DOHH2 (cell line): ENCODE measurements at regions not wholly inside any gene's neighbourhood (a gene's known extent, or its start where the extent isn't known, plus 50 kb on each side); places are given as distances from the start of the nearest gene placed in this dataset.

ENCODE experiments used
- H3F3A ChIP-seq: fragments of 200-600 bp; sonication (generic), shearing (Covaris generic); 2 replicates; pipeline ENCODE4 v1.6.0; 2016; ENCODE audit warnings: antibody characterized with exemption, mild to moderate bottlenecking; ENCODE audit not compliant: control insufficient read depth, insufficient read depth
- H3K27ac ChIP-seq: fragments of 200-600 bp; sonication (generic); 2 replicates; pipeline ENCODE4 v1.5.1; 2014; ENCODE audit warnings: low read depth, mild to moderate bottlenecking, low read length, moderate library complexity
- H3K27me3 ChIP-seq: fragments of 200-600 bp; sonication (generic); 2 replicates; pipeline ENCODE4 v1.6.1; 2014; ENCODE audit warnings: mild to moderate bottlenecking, low read length, mixed read lengths; ENCODE audit not compliant: control insufficient read depth
- H3K36me3 ChIP-seq: fragments of 200-600 bp; sonication (generic); 2 replicates; pipeline ENCODE4 v1.6.1; 2014; ENCODE audit warnings: mild to moderate bottlenecking, low read length, moderate library complexity, mixed read lengths; ENCODE audit not compliant: control insufficient read depth
- H3K4me1 ChIP-seq: fragments of 200-600 bp; sonication (generic); 2 replicates; pipeline ENCODE4 v1.6.1; 2014; ENCODE audit warnings: mild to moderate bottlenecking, low read length, mixed read lengths; ENCODE audit not compliant: control insufficient read depth
- H3K4me2 ChIP-seq: fragments of 200-600 bp; sonication (generic); 2 replicates; pipeline ENCODE4 v1.6.0; 2014; ENCODE audit warnings: mild to moderate bottlenecking, low read length, moderate library complexity
- H3K4me3 ChIP-seq: fragments of 200-600 bp; sonication (generic); 2 replicates; pipeline ENCODE4 v1.5.1; 2014; ENCODE audit warnings: mild to moderate bottlenecking, low read length, mixed read lengths
- H3K79me2 ChIP-seq: fragments of 200-600 bp; sonication (generic); 2 replicates; pipeline ENCODE4 v1.6.1; 2014; ENCODE audit warnings: mild to moderate bottlenecking, low read length, mixed read lengths; ENCODE audit not compliant: control insufficient read depth
- H3K9me2 ChIP-seq: fragments of 200-600 bp; sonication (generic); replicated peaks from 2 replicates; pipeline ENCODE4 v1.6.1; 2014; ENCODE audit warnings: mild to moderate bottlenecking, low read length, mixed read lengths; ENCODE audit not compliant: control insufficient read depth
- H3K9me3 ChIP-seq: fragments of 200-600 bp; sonication (generic); 2 replicates; pipeline ENCODE4 v1.6.1; 2014; ENCODE audit warnings: antibody characterized with exemption, low read length, mixed read lengths; ENCODE audit not compliant: control insufficient read depth, insufficient read depth
- H4K20me1 ChIP-seq: fragments of 200-600 bp; sonication (generic); 2 replicates; pipeline ENCODE4 v1.6.0; 2014; ENCODE audit warnings: low read depth, mild to moderate bottlenecking, antibody characterized with exemption, low read length, moderate library complexity; ENCODE audit not compliant: control insufficient read depth, insufficient read depth
- CTCF ChIP-seq: fragments of 200-600 bp; sonication (generic); IDR thresholded peaks from one replicate; pipeline ENCODE4 v1.5.1; 2014; ENCODE audit warnings: antibody characterized with exemption, mild to moderate bottlenecking, low read depth, low read length; ENCODE audit not compliant: poor library complexity, severe bottlenecking
- EZH2phosphoT487 ChIP-seq: fragments of 200-600 bp; sonication (generic); IDR thresholded peaks from 2 replicates; pipeline ENCODE4 v1.6.1; 2017; ENCODE audit warnings: borderline replicate concordance, mild to moderate bottlenecking, antibody characterized with exemption, low read length, moderate library complexity, mixed read lengths

GRCh38 chr18:45245091-45245511 is 370.2 kb upstream of the SLC14A2 start:
- TF ChIP-seq EZH2phosphoT487 (no peak), CTCF (no peak)
- Histone ChIP-seq H3K79me2 (no peaks in the 10 kb centered on the region), H3K9me3 (no peaks in the 10 kb centered on the region), H3K9me2 (no peaks in the 10 kb centered on the region), H3F3A (no peaks in the 10 kb centered on the region), H3K36me3 (no peaks in the 10 kb centered on the region), H3K27ac (no peak overlapping the region), H3K4me1 (no peaks in the 10 kb centered on the region), H3K4me2 (no peak overlapping the region), H4K20me1 (no peaks in the 10 kb centered on the region), H3K4me3 (no peak overlapping the region), H3K27me3 (no peaks in the 10 kb centered on the region)

GRCh38 chr18:45248240-45248903 is 366.9 kb upstream of the SLC14A2 start:
- Histone ChIP-seq H3K27me3 (no peaks in the 10 kb centered on the region), H3K36me3 (no peaks in the 10 kb centered on the region), H3K9me2 (no peaks in the 10 kb centered on the region), H3K4me1 (no peaks in the 10 kb centered on the region), H3K9me3 (no peaks in the 10 kb centered on the region), H3K4me3 (no peak overlapping the region), H3F3A (no peaks in the 10 kb centered on the region), H3K79me2 (no peaks in the 10 kb centered on the region), H4K20me1 (no peaks in the 10 kb centered on the region), H3K27ac (no peak overlapping the region), H3K4me2 (no peak overlapping the region)
- TF ChIP-seq EZH2phosphoT487 = no peak
- no peak for TF ChIP-seq CTCF

- no peaks in the 10 kb centered on the region for H3K9me2 ChIP-seq
- no peaks in the 10 kb centered on the region for H3F3A ChIP-seq
- no peak overlapping the region for H3K4me3 ChIP-seq
- no peak for TF ChIP-seq EZH2phosphoT487
- no peak for TF ChIP-seq CTCF
- H3K9me3 ChIP-seq = no peaks in the 10 kb centered on the region
- no peaks in the 10 kb centered on the region for H3K79me2 ChIP-seq
- no peaks in the 10 kb centered on the region for H3K27me3 ChIP-seq
- no peaks in the 10 kb centered on the region for H3K4me1 ChIP-seq
- H3K27ac ChIP-seq = no peak overlapping the region
- no peak overlapping the region for H3K4me2 ChIP-seq
- H4K20me1 ChIP-seq = no peaks in the 10 kb centered on the region
- no peaks in the 10 kb centered on the region for H3K36me3 ChIP-seq
Measured at GRCh38 chr18:45249246-45249661, 366.0 kb upstream of the SLC14A2 start.
